NT2/D1 (cell line): ENCODE measurements at regions not wholly inside any gene's neighbourhood (a gene's known extent, or its start where the extent isn't known, plus 50 kb on each side); places are given as distances from the start of the nearest gene placed in this dataset.

Source experiments
- DNase-seq: peaks from one replicate; pipeline ENCODE4 v3.0.0-alpha.2; 2011; ENCODE audit warnings: low read depth, low spot score
- H3K27me3 ChIP-seq: 2 replicates; pipeline ENCODE4 v1.6.0; 2011; ENCODE audit warnings: mild to moderate bottlenecking; ENCODE audit not compliant: insufficient read length, insufficient read depth
- H3K36me3 ChIP-seq: 2 replicates; pipeline ENCODE4 v1.6.1; 2011; ENCODE audit warnings: mild to moderate bottlenecking, low read length, mixed read lengths; ENCODE audit not compliant: insufficient read depth, insufficient read length
- H3K4me1 ChIP-seq: 2 replicates; pipeline ENCODE4 v1.5.1; 2011; ENCODE audit not compliant: insufficient read depth, insufficient read length
- H3K4me3 ChIP-seq: 2 replicates; pipeline ENCODE4 v1.5.1; 2011; ENCODE audit warnings: low read depth; ENCODE audit not compliant: insufficient read length
- H3K9ac ChIP-seq: 2 replicates; pipeline ENCODE4 v1.6.0; 2011; ENCODE audit warnings: low read depth; ENCODE audit not compliant: insufficient read length
- H3K9me3 ChIP-seq: 2 replicates; pipeline ENCODE4 v1.5.1; 2011; ENCODE audit warnings: mild to moderate bottlenecking, low read length; ENCODE audit not compliant: insufficient read depth
- SUZ12 ChIP-seq: IDR thresholded peaks from 2 replicates; pipeline ENCODE4 v1.6.1; 2011; ENCODE audit not compliant: insufficient read length, insufficient read depth; ENCODE audit errors: extremely low read depth
- YY1 ChIP-seq: IDR thresholded peaks from 2 replicates; pipeline ENCODE4 v1.6.1; 2011; ENCODE audit not compliant: insufficient read length, insufficient read depth
- ZNF274 ChIP-seq: IDR thresholded peaks from 2 replicates; pipeline ENCODE4 v1.6.1; 2011; ENCODE audit warnings: mild to moderate bottlenecking, low read depth, low read length

DNA sequence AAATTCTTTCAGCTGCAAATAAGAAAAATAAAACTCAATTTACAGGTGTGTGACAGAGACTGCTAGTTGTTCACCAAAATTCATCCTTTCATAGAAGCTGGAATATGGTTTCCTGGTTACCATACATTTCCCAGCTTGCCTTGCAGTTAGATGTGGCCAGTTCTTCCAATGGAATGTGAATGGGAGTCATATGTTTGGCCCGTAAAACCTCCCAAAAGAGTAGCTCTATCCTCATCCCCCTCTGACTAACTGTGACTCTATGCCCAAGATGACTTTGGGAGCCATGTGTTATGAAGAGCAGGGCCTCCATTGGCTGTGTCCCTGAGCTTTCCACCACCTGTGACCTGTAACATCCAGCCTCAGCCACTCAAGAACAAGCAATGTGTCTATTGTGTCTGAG is 90.6 kb upstream of the NGF start:
- no peak overlapping the region for H3K4me3 ChIP-seq
- no peaks in the 10 kb centered on the region for H3K36me3 ChIP-seq

DNA sequence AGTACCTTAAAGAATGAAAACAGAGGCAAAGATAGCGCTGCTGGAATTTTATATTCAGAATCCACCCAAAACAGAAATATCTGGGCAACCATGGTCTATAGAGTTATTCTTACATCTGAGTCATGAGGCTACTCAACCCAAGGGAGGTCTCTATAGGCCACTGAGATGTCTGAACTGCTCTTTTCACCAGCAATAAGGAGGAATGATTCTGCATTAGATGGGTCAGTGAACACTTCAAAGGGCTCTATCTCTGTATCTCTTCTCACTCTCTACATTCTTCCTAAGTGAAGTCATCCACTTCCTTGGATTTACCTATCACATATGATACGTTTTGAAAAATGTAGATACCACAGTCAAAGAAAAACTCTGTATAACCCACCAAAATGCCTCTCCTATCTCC is 90.2 kb upstream of the NGF start:
- Histone ChIP-seq H3K36me3 (no peaks in the 10 kb centered on the region), H3K4me3 (no peak overlapping the region), H3K9ac (no peak overlapping the region), H3K4me1 (no peaks in the 10 kb centered on the region), H3K27me3 (no peaks in the 10 kb centered on the region), H3K9me3 (no peaks in the 10 kb centered on the region)
- DNase-seq, result no peak
- TF ChIP-seq ZNF274 (no peak), YY1 (no peak), SUZ12 (no peak)

More for the DNA sequence above, 90.6 kb upstream of the NGF start:
- Histone ChIP-seq H3K9me3 (no peaks in the 10 kb centered on the region), H3K4me1 (no peaks in the 10 kb centered on the region), H3K9ac (no peak overlapping the region), H3K27me3 (no peaks in the 10 kb centered on the region)
- TF ChIP-seq SUZ12, result no peak
- TF ChIP-seq ZNF274, result no peak
- no peak for TF ChIP-seq YY1
- DNase-seq, result no peak

DNA sequence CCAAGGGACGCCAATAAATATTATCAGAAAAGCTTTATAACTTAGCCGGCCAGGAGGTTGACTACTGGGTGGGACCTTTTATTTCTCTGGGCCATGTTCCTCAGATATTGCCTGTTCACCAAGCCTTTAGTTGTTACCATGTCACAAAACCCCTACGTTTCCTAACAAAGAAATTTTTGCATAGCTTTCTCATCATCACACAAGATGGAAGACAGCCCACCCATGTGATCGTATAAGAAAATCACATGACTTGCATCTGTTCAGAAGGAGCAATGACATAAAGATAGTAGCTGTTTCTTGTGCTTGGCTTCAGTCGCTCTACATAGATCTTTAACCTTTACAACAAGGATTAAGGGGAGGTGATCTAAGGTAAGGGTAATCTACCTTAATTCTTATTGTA is 88.9 kb upstream of the NGF start:
- Histone ChIP-seq H3K27me3 (no peaks in the 10 kb centered on the region), H3K4me3 (no peak overlapping the region), H3K36me3 (no peaks in the 10 kb centered on the region), H3K9ac (no peak overlapping the region), H3K9me3 (no peaks in the 10 kb centered on the region), H3K4me1 (no peaks in the 10 kb centered on the region)
- no peak for DNase-seq
- no peak for TF ChIP-seq ZNF274

DNA sequence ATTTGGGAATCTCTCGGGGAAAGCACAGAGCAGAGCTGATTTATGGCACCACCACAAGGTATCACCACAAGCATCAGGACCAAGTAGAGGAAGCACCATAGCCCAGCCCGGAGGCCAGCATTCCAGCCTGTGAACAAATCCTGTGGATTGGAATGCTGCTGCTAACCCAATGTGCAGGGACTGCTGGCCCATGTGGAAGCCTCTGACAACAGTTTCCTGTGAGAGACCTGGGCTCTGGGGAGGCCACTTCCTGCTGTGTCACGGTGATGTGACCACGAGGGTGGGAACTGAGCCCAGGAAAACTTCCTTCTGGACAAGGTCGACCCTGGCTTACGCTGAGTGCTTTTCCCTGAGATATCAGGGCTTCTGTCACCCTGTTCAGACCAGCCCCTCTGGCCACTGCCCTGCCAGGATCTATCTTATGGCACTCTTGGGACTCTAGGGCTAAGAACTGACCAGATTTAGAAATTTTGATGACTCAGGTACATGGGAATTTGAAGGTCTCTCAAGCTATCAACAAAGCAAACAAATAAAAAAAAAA is 88.3 kb upstream of the NGF start:
- no peaks in the 10 kb centered on the region for H3K4me1 ChIP-seq
- TF ChIP-seq ZNF274, result no peak
- TF ChIP-seq SUZ12, result no peak
- TF ChIP-seq YY1, result no peak
- H3K27me3 ChIP-seq, result no peaks in the 10 kb centered on the region
- H3K36me3 ChIP-seq, result no peaks in the 10 kb centered on the region
- no peaks in the 10 kb centered on the region for H3K9me3 ChIP-seq
- no peak overlapping the region for H3K4me3 ChIP-seq
- H3K9ac ChIP-seq, result no peak overlapping the region
- DNase-seq, result no peak

DNA sequence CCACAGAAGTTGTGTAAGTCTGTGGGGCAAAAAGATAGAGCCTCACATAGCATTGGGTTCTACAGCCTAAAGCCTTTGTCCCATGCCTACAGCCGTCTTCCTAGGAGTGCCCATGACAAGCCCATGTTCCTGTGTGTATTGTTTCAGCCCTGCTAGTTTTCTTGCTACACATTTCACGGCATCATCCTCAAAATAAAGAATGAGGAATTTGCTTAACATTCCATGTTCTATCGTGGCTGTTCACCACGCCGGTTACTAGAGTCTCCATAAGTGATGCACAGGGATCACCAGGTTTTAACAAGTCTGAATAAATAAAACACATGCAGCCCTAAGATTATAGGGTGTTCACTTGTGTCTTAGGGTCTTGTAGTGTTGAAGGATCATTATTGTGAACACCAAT is 87.4 kb upstream of the NGF start:
- Histone ChIP-seq H3K4me3 (no peak overlapping the region), H3K4me1 (no peaks in the 10 kb centered on the region), H3K36me3 (no peaks in the 10 kb centered on the region), H3K9ac (no peak overlapping the region), H3K9me3 (no peaks in the 10 kb centered on the region), H3K27me3 (no peaks in the 10 kb centered on the region)
- no peak for TF ChIP-seq SUZ12
- TF ChIP-seq ZNF274, result no peak
- TF ChIP-seq YY1, result no peak
- DNase-seq, result no peak

DNA sequence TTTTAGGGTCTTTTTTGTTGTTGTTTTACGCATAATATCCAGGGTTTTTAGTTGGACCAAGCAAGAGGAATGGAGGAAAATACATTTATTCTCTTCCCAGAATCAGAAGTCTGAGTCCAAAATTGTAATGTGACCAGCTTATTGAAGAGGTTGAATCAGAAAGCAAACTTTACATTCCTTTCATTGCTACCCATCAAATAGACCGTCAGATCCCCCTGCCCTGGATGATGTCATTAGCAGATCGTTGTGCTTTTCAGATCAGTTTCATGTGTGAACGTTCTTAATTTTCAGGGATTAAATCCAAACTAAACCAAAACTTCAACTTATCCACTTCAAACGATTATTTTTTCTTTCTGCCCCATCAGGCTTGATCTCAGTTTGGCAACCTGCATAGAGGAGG is 85.7 kb upstream of the NGF start:
- Histone ChIP-seq H3K9ac (no peak overlapping the region), H3K36me3 (no peaks in the 10 kb centered on the region), H3K9me3 (no peaks in the 10 kb centered on the region), H3K4me3 (no peak overlapping the region), H3K27me3 (no peaks in the 10 kb centered on the region), H3K4me1 (no peaks in the 10 kb centered on the region)
- no peak for DNase-seq
- TF ChIP-seq ZNF274 (no peak), SUZ12 (no peak), YY1 (no peak)

DNA sequence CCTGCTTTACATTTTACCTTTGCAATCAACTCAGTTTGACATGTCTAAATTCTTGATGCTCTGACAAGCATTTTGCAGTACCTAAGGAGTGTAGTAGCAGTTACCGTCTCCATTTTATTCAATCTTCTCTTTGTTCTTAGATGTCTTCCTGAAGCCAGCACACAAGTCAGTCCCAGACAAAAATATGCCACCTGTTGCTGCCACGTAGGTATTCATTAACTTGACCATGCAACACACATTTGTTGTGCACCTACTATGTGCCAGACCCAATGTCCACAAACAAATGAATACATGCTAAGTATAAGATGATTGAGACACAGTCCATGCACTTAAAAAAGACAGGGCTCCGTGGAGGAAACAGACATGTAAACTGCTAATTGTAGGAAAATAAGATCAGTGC is 81.5 kb upstream of the NGF start:
- Histone ChIP-seq H3K9ac (no peak overlapping the region), H3K36me3 (no peaks in the 10 kb centered on the region), H3K4me3 (no peak overlapping the region), H3K27me3 (no peaks in the 10 kb centered on the region), H3K9me3 (peaks cover 19% of the 10 kb centered on the region), H3K4me1 (no peaks in the 10 kb centered on the region)
- TF ChIP-seq ZNF274, result no peak
- TF ChIP-seq YY1, result no peak
- no peak for TF ChIP-seq SUZ12
- DNase-seq, result no peak

DNA sequence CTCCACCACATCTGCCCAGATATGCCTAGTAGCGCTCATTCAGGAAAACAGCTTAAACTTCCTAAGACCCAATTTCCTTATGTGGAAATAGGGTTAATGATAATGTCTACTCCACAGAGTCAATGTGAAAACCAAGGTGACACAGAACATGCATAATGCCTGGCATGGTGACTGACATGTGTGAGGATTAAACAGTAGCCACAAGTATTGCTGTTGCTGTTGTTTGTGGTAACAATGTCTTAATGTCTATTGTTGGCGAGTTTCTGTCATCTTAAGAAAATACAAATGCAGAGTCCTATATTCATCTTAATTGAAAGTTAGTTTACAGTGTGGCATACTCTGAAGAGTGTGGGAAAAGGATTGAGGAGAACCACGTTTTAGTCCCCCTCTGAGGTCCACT is 75.6 kb upstream of the NGF start:
- DNase-seq, result no peak

More for the DNA sequence above, 75.6 kb upstream of the NGF start:
- Histone ChIP-seq H3K4me3 (no peak overlapping the region), H3K27me3 (no peaks in the 10 kb centered on the region), H3K9ac (no peak overlapping the region), H3K36me3 (no peaks in the 10 kb centered on the region), H3K4me1 (no peaks in the 10 kb centered on the region), H3K9me3 (peaks cover 19% of the 10 kb centered on the region)
- TF ChIP-seq YY1 (no peak), SUZ12 (no peak), ZNF274 (no peak)
